Caco-2 (cell line): ENCODE measurements at regions not wholly inside any gene's neighbourhood (a gene's known extent, or its start where the extent isn't known, plus 50 kb on each side); places are given as distances from the start of the nearest gene placed in this dataset.

ENCODE experiments used
- BruUV-seq: library from RNA; stranded (reverse); fragments of 400-500 nt; replicated peaks from 2 replicates; lab custom pipeline; 2021; lab: Mats Ljungman, UMichigan
- CTCF ChIA-PET: fragments of 300-600 bp; sonication (Branson Sonifier 250); formaldehyde crosslinking; loops from one replicate; lab custom pipeline; 2022; ENCODE audit warnings: antibody characterized with exemption; lab: Charles Lee
- POLR2A ChIA-PET: fragments of 300-600 bp; sonication (Branson Sonifier 250); formaldehyde crosslinking; loops from one replicate; lab custom pipeline; 2022; ENCODE audit warnings: antibody characterized with exemption; lab: Charles Lee
- DNase-seq, 2 experiments: peaks; one replicate each; pipeline versions ENCODE4 v3.0.0 to v3.0.0-alpha.2; 2020 to 2022
- H3K27me3 ChIP-seq: replicated peaks from 2 replicates; pipeline ENCODE4 v1.6.0; 2011; ENCODE audit warnings: low read length; ENCODE audit not compliant: control insufficient read depth, insufficient read depth
- H3K36me3 ChIP-seq: 2 replicates; pipeline ENCODE4 v1.5.1; 2011; ENCODE audit warnings: low read length; ENCODE audit not compliant: control insufficient read depth, insufficient read depth
- H3K4me1 ChIP-seq: fragments of 250-450 bp; sonication (Bioruptor Pico); 2 replicates; pipeline ENCODE4 v1.5.1; 2020; ENCODE audit warnings: mild to moderate bottlenecking
- H3K4me3 ChIP-seq: 2 replicates; pipeline ENCODE4 v1.5.1; 2011; ENCODE audit warnings: low read depth, mild to moderate bottlenecking, control low read depth, low read length
- H3K9me3 ChIP-seq: fragments of 250-450 bp; sonication (Bioruptor Pico); 2 replicates; pipeline ENCODE4 v1.5.1; 2020; ENCODE audit warnings: mild to moderate bottlenecking, moderate library complexity
- H3K27ac Mint-ChIP-seq: one replicate; pipeline ENCODE4 v1.8.0; 2022; ENCODE audit warnings: mixed read lengths; ENCODE audit not compliant: unreplicated experiment
- H3K27me3 Mint-ChIP-seq: one replicate; pipeline ENCODE4 v1.8.0; 2022; ENCODE audit warnings: mixed read lengths; ENCODE audit not compliant: insufficient read depth, unreplicated experiment
- H3K36me3 Mint-ChIP-seq: one replicate; pipeline ENCODE4 v1.8.0; 2022; ENCODE audit warnings: mild to moderate bottlenecking, mixed read lengths; ENCODE audit not compliant: insufficient read depth, unreplicated experiment
- H3K4me1 Mint-ChIP-seq: one replicate; pipeline ENCODE4 v1.8.0; 2022; ENCODE audit warnings: low read depth, mixed read lengths; ENCODE audit not compliant: unreplicated experiment
- H3K4me3 Mint-ChIP-seq: one replicate; pipeline ENCODE4 v1.8.0; 2022; ENCODE audit warnings: mild to moderate bottlenecking, moderate library complexity, mixed read lengths; ENCODE audit not compliant: unreplicated experiment
- H3K9me3 Mint-ChIP-seq: one replicate; pipeline ENCODE4 v1.8.0; 2022; ENCODE audit warnings: mixed read lengths; ENCODE audit not compliant: unreplicated experiment
- CTCF ChIP-seq, 2 experiments: fragments of 200-600 bp in 1 of 2; IDR thresholded peaks; 1 replicate in 1 of 2; 2 replicates in 1 of 2; pipeline versions ENCODE4 v1.5.1 to v1.8.0; 2011 to 2022; ENCODE audit warnings: antibody characterized with exemption in 1 of 2, control low read depth in 1 of 2, inconsistent platforms in 1 of 2, low read depth in 1 of 2, low read length in 1 of 2, mild to moderate bottlenecking in 1 of 2, moderate library complexity in 1 of 2; ENCODE audit not compliant: insufficient read depth in 1 of 2, severe bottlenecking in 1 of 2, unreplicated experiment in 1 of 2
- intact Hi-C: fragments of 100-400 bp; cut with micrococcal nuclease; formaldehyde crosslinking; loops from one replicate; pipeline ENCODE4 v1.10.0; 2022; ENCODE audit not compliant: unreplicated experiment

GRCh38 chr12:98355933-98356332, 159.5 kb upstream of the TMPO start:
- H3K4me3 Mint-ChIP-seq = no peak overlapping the region
- H3K36me3 Mint-ChIP-seq = no peaks in the 10 kb centered on the region
- Histone ChIP-seq H3K9me3 (no peaks in the 10 kb centered on the region), H3K27me3 (no peaks in the 10 kb centered on the region), H3K4me1 (peaks cover 5% of the 10 kb centered on the region; the same call in 1 of the 2 replicates), H3K4me3 (no peak overlapping the region), H3K36me3 (no peaks in the 10 kb centered on the region)
- no peak for DNase-seq
- no peak overlapping the region for H3K27ac Mint-ChIP-seq
- TF ChIP-seq CTCF (IDR thresholded peaks at IDR 0.05; ENCODE audit: insufficient read depth in 1 of 2, low read depth in 1 of 2, low read length in 1 of 2, severe bottlenecking in 1 of 2, unreplicated experiment in 1 of 2) = no peak
- H3K9me3 Mint-ChIP-seq = no peaks in the 10 kb centered on the region
- H3K4me1 Mint-ChIP-seq = no peaks in the 10 kb centered on the region
- ChIA-PET POLR2A (no interaction called here), CTCF (no interaction called here)
- BruUV-seq = no TSS peak
- intact Hi-C loops = no loop called here
- no peaks in the 10 kb centered on the region for H3K27me3 Mint-ChIP-seq

DNA sequence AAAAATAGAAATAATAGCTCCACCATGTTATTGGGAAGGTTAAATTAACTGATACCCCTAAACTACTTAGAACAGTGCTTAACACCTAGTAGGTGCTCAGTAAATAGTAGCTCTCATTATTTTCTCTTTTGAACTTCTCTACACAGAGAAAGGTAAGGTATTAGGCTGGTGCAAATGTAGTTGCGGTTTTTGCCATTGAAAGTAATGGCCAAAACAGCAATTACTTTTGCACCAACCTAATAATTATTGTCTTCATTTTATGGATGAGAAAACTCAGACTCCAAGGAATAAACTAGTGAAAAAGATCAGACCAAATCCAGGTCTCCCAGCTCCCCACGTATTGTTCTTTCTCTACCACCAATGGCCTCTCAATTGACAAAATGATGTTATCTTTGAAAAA, 157.2 kb upstream of the TMPO start:
- Mint-ChIP-seq H3K9me3 (no peaks in the 10 kb centered on the region), H3K4me1 (no peaks in the 10 kb centered on the region), H3K27ac (no peak overlapping the region), H3K36me3 (no peaks in the 10 kb centered on the region), H3K4me3 (no peak overlapping the region), H3K27me3 (no peaks in the 10 kb centered on the region)
- Histone ChIP-seq H3K27me3 (no peaks in the 10 kb centered on the region), H3K36me3 (no peaks in the 10 kb centered on the region), H3K9me3 (no peaks in the 10 kb centered on the region), H3K4me1 (no peaks in the 10 kb centered on the region), H3K4me3 (no peak overlapping the region)
- no peak for DNase-seq
- POLR2A ChIA-PET = no interaction called here
- CTCF ChIA-PET = no interaction called here
- BruUV-seq = no TSS peak
- intact Hi-C loops = no loop called here
- TF ChIP-seq CTCF (IDR thresholded peaks at IDR 0.05; ENCODE audit: insufficient read depth in 1 of 2, low read depth in 1 of 2, low read length in 1 of 2, severe bottlenecking in 1 of 2, unreplicated experiment in 1 of 2) = no peak

DNA sequence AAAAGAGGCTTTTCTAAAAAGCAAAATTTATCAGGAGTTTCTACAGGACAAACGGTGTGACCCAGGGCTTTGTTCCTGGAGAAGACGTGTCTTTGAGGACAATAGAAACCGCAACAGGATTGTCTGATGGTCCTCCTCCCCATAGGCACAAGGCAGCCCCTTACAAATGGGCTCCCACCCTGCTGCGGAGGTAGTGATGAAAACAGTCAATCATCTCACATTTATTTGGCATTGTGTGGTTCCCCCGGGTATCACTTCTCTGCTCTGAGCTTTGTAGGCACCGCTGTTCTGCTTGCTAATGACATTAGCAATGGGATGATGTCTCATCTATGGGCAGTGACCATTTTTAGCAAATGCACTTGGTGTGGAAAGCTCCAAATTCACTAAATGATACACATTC, 155.5 kb upstream of the TMPO start:
- no peaks in the 10 kb centered on the region for H3K4me1 Mint-ChIP-seq
- BruUV-seq = no TSS peak
- H3K9me3 Mint-ChIP-seq = no peaks in the 10 kb centered on the region
- H3K27ac Mint-ChIP-seq = no peak overlapping the region
- no peaks in the 10 kb centered on the region for H3K9me3 ChIP-seq
- H3K4me3 ChIP-seq = no peak overlapping the region
- no peaks in the 10 kb centered on the region for H3K36me3 Mint-ChIP-seq
- TF ChIP-seq CTCF (IDR thresholded peaks at IDR 0.05; ENCODE audit: insufficient read depth in 1 of 2, low read depth in 1 of 2, low read length in 1 of 2, severe bottlenecking in 1 of 2, unreplicated experiment in 1 of 2) = no peak
- H3K36me3 ChIP-seq = no peaks in the 10 kb centered on the region
- POLR2A ChIA-PET = no interaction called here
- peaks cover 5% of the 10 kb centered on the region for H3K27me3 Mint-ChIP-seq
- no peaks in the 10 kb centered on the region for H3K27me3 ChIP-seq
- intact Hi-C loops = no loop called here
- no peak overlapping the region for H3K4me3 Mint-ChIP-seq
- no peak for DNase-seq
- CTCF ChIA-PET = no interaction called here
- no peaks in the 10 kb centered on the region for H3K4me1 ChIP-seq
